ENCODE measurements at regions not wholly inside any gene's neighbourhood (a gene's known extent, or its start where the extent isn't known, plus 50 kb on each side); places are given as distances from the start of the nearest gene placed in this dataset.
"Not testable (repeated sequence)": the region's sequence is repeated elsewhere in the genome, so short reads cannot be mapped to it uniquely, and the experiment has no call there.

- Histone ChIP-seq H3K4me1 (no peaks in the 10 kb centered on the region), H3K9me3 (no peaks in the 10 kb centered on the region), H3K36me3 (no peaks in the 10 kb centered on the region), H3K4me3 (no peak overlapping the region), H3K27me3 (no peaks in the 10 kb centered on the region), H3K27ac (no peak overlapping the region)
- no peak for DNase-seq (ENCODE audit: low spot score in 2 of 2)
- TF ChIP-seq POLR2A (IDR thresholded peaks at IDR 0.05) (no peak), POLR2AphosphoS5 (IDR thresholded peaks at IDR 0.05) (no peak), CTCF (IDR thresholded peaks at IDR 0.05) (no peak)
- intact Hi-C loops (cut with DNase I; ENCODE audit: low total_unique reads) = no loop called here
Observed at GRCh38 chr5:82984786-82985735, 92.1 kb downstream of the TMEM167A start.

GRCh38 chr5:82982846-82983245 is 94.3 kb downstream of the TMEM167A start:
- TF ChIP-seq POLR2A (IDR thresholded peaks at IDR 0.05) (no peak), POLR2AphosphoS5 (IDR thresholded peaks at IDR 0.05) (no peak), CTCF (IDR thresholded peaks at IDR 0.05) (no peak)
- no peaks in the 10 kb centered on the region for H3K4me1 ChIP-seq
- no peaks in the 10 kb centered on the region for H3K27me3 ChIP-seq

DNA sequence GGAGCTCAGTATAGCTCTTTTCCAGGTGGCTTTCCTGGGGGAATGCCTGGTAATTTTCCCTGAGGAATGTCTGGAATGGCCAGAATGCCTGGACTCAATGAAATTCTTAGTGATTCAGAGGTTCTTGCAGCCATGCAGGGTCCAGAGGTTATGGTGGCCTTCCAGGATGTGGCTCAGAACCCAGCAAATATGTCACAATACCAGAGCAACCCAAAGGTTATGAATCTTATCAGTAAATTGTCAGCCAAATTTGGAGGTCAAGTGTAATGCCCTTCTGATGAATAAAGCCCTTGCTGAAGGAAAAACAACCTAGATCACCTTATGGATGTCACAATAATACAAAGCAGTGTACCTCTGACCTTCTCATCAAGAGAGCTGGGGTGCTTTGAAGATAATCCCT is 100.3 kb downstream of the TMEM167A start:
- not testable (repeated sequence) for H3K4me1 ChIP-seq

More at GRCh38 chr5:82982846-82983245, 94.3 kb downstream of the TMEM167A start:
- Histone ChIP-seq H3K27ac (no peak overlapping the region), H3K4me3 (no peak overlapping the region), H3K9me3 (no peaks in the 10 kb centered on the region), H3K36me3 (no peaks in the 10 kb centered on the region)
- intact Hi-C loops (cut with DNase I; ENCODE audit: low total_unique reads) = no loop called here
- no peak for DNase-seq (ENCODE audit: low spot score in 2 of 2)

GRCh38 chr5:82975812-82976211 is 101.4 kb downstream of the TMEM167A start:
- H3K4me1 ChIP-seq = no peaks in the 10 kb centered on the region
- H3K9me3 ChIP-seq = peaks cover 15 to 18% of the 10 kb centered on the region in 2 donors
- intact Hi-C loops (cut with DNase I; ENCODE audit: low total_unique reads) = no loop called here
- H3K27me3 ChIP-seq = no peaks in the 10 kb centered on the region
- H3K4me3 ChIP-seq = no peak overlapping the region
- H3K27ac ChIP-seq = no peak overlapping the region
- TF ChIP-seq POLR2AphosphoS5 (IDR thresholded peaks at IDR 0.05) = no peak
- TF ChIP-seq CTCF (IDR thresholded peaks at IDR 0.05) = no peak
- no peak for TF ChIP-seq POLR2A (IDR thresholded peaks at IDR 0.05)
- DNase-seq (ENCODE audit: low spot score in 2 of 2) = no peak
- no peaks in the 10 kb centered on the region for H3K36me3 ChIP-seq

More for the DNA sequence above, 100.3 kb downstream of the TMEM167A start:
- H3K27me3 ChIP-seq; H3K4me3 ChIP-seq; intact Hi-C loops (cut with DNase I; ENCODE audit: low total_unique reads); DNase-seq (ENCODE audit: low spot score in 2 of 2); H3K27ac ChIP-seq; H3K36me3 ChIP-seq: not testable (repeated sequence)
- H3K9me3 ChIP-seq = peaks cover 15 to 18% of the 10 kb centered on the region in 2 donors

GRCh38 chr5:82975396-82975795 is 101.8 kb downstream of the TMEM167A start:
- DNase-seq (ENCODE audit: low spot score in 2 of 2) = no peak
- intact Hi-C loops (cut with DNase I; ENCODE audit: low total_unique reads) = no loop called here
- H3K4me3 ChIP-seq = no peak overlapping the region
- no peaks in the 10 kb centered on the region for H3K27me3 ChIP-seq
- H3K36me3 ChIP-seq = no peaks in the 10 kb centered on the region
- H3K27ac ChIP-seq = no peak overlapping the region
- peaks cover 15 to 18% of the 10 kb centered on the region in 2 donors for H3K9me3 ChIP-seq
- TF ChIP-seq CTCF (IDR thresholded peaks at IDR 0.05) (no peak), POLR2AphosphoS5 (IDR thresholded peaks at IDR 0.05) (no peak), POLR2A (IDR thresholded peaks at IDR 0.05) (no peak)
- no peaks in the 10 kb centered on the region for H3K4me1 ChIP-seq

DNA sequence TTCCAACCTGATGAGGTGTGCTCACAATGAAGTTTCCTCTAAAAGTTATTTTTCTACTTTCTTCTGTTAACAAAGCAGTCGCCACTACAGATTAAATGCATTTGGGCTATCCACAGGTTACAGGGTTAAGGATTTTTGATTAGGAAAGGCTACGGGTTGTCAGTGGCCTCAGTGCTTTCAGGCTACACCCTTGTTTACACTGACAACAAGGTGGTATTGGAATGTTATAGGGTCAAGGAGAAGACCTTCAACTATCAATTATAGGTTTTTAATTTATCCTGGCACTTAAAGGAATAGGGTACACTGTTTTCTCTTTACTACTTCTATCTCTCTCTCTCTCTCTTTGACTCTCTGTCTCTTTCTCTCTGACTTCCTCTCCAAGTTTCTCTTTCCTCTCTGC is 102.8 kb downstream of the TMEM167A start:
- DNase-seq (ENCODE audit: low spot score in 2 of 2); intact Hi-C loops (cut with DNase I; ENCODE audit: low total_unique reads); H3K27ac ChIP-seq; H3K36me3 ChIP-seq; H3K4me3 ChIP-seq; H3K27me3 ChIP-seq; H3K4me1 ChIP-seq: not testable (repeated sequence)
- H3K9me3 ChIP-seq = peaks cover 15 to 18% of the 10 kb centered on the region in 2 donors
